Mononuclear cell (primary cell): ENCODE measurements at regions not wholly inside any gene's neighbourhood (a gene's known extent, or its start where the extent isn't known, plus 50 kb on each side); places are given as distances from the start of the nearest gene placed in this dataset.
"Not testable (repeated sequence)": the region's sequence is repeated elsewhere in the genome, so short reads cannot be mapped to it uniquely, and the experiment has no call there.

Experiments used
- H3K27me3 ChIP-seq: 2 replicates; pipeline ENCODE4 v1.6.0; 2011; ENCODE audit warnings: low read length, control low read depth; ENCODE audit not compliant: insufficient read depth
- H3K4me1 ChIP-seq: 2 replicates; pipeline ENCODE4 v1.5.1; 2011; ENCODE audit warnings: mild to moderate bottlenecking, low read length, control low read depth; ENCODE audit not compliant: insufficient read depth
- H3K4me3 ChIP-seq: 2 replicates; pipeline ENCODE4 v1.5.1; 2011; ENCODE audit warnings: mild to moderate bottlenecking, low read length, moderate library complexity
- H3K9me3 ChIP-seq: 2 replicates; pipeline ENCODE4 v1.5.1; 2011; ENCODE audit warnings: low read depth, mild to moderate bottlenecking, control low read depth, low read length

DNA sequence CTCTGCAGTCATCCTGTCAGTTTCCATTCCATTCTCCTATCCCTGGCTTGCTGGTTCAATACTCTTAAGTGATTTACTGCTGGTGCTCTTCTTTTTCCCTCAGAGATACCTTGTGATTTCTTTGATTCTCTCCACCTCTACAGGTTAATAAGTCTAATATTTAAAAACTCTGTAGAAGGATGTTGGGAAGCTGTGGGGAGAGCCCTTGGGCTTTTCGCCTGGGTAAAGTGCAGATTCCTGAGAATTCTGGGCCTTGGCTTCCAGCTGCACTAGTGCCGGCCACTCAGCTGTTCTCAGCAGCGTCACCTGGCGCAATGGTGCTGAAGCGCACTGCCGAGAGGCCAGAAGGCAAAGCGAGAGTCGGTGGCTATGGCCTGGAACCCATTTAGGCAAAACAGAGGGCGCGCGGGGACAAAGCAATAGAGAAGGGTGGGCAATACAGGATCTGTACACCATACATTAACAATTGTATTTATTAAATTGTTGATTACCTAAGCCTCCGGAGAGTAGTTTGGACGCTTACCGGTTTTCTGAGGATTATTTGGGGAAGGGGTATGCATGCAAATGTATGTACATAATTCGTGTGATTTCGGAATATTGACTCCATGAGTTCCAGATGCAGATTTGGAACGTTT is 130.3 kb downstream of the PPIAL4A start:
- not testable (repeated sequence) for H3K9me3 ChIP-seq, H3K4me3 ChIP-seq, H3K27me3 ChIP-seq, H3K4me1 ChIP-seq

DNA sequence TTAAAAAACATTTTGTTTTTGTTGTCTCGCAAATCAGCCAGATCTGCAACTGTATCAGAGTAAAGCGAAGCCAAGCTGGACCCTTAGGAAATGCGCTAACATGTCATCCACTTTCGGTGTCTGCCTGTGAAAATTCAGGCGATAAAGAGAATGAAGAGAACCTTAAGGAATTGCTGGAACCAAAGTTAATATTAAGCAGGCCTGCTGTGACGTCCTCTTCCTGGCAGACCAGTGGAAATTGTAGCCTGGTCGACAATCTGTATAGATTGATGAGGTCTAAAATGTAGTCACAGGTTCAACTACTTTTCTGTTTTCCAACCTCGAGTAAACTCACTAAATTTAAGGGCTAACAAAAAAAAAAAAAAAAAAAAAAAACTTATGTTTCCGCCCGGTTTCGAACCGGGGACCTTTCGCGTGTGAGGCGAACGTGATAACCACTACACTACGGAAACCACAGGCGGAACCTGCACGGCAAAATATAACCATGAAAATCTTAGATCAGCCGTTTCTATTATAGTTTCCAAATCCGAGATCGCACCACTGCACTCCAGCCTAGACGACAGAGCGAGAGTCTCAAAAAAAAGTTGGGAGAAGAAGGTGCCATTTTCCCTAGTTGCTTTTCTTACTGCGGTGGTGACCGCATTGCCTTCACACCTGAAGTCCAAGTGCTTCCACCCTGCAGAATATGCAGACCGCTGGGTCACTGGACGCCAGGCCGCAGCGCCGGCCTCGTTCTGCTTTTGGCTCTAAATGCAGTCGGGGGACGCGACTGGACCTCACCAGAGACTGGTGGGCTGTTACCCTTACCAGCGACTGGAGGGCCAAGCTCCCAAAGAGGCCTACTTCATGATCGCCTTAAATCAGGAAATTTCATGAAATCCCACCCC is 131.0 kb downstream of the PPIAL4A start:
- not testable (repeated sequence) for H3K9me3 ChIP-seq, H3K4me1 ChIP-seq, H3K27me3 ChIP-seq, H3K4me3 ChIP-seq

DNA sequence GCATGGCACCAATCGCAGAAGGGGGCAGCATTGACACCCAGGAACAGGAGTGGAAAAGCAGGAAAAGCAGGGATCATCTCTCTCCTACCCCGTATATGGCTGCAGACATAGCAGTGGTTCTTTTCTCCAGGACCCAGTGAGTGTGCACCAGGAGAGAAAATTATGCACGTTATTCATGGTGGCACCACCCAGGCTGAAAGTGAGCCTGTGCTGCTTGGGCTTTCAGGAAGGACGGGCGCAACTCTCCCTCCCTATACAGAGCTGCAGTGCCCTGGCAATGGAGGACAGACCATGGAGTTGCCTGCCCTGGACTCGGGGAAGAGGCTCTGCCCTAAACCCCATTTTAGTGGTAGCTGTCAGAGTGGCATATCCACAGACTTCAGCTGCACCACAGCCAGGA is 132.1 kb downstream of the PPIAL4A start:
- H3K4me1 ChIP-seq, H3K4me3 ChIP-seq, H3K9me3 ChIP-seq, H3K27me3 ChIP-seq: not testable (repeated sequence)

DNA sequence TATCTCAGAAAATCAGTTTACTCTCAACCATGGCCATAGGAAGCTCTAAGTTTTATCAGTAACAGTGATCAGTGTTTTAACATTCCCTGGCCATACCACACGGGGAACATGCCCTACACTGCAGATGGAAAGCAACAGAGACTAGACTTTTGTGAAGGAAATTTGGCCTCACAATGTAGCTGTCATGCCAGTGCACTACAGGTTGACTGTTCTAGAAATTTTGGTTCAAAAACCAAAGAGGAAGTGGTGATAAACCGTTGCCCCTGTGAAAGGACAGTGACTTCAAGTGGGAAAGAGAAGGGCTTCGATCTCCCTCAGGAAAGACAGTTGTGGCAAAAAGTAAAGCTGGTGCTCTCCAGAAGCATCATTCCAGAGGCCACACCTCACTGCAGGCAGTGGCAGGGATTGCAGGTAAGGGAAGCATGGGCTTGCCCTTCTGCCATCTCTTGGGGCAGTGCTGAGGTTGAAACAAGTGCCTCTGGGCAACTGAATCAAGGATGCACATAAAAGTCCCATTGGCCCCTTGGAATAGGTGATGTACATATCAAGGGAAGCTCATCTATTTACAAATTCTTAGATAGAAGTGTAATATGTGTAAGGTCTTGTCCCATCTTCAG is 143.4 kb downstream of the PPIAL4A start:
- not testable (repeated sequence) for H3K4me3 ChIP-seq, H3K4me1 ChIP-seq, H3K27me3 ChIP-seq, H3K9me3 ChIP-seq

DNA sequence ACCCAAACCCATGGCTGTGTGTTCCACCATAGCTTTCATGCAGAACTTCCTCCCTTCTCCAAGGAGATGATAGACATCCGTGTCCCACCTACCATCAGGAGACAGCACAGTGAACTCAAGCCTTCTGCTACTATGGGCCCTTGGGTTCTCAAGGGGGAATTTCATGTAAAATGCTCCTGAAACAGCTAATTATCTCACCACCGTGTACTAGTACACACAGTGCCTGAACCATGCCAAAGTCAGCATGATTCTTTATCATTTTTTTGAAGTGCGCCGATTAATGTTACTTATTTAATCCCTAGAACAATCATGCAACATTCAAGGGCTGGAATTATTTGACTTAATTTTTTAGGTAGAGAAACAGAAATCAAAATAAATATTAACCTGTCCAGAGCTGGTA is 147.2 kb downstream of the PPIAL4A start:
- H3K9me3 ChIP-seq, H3K4me3 ChIP-seq, H3K27me3 ChIP-seq, H3K4me1 ChIP-seq: not testable (repeated sequence)

DNA sequence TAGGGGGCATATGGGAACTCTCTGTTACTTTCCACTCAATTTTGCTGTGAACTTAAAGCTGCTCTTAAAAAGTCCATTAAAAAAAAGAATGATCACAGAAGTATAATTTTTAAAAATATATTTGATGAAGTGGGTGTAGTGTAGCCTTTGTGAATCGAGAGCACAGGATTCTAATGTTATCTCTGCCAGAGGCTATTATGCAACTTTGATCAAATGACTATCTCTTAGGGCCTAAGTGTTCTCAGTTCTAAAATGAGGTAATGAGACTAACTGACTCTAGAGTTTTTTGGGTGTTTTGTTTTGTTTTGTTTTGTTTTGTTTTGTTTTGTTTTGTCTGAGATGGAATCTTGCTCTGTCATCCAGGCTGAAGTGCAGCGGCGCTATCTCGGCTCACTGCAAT is 143.2 kb downstream of the FAM72B start:
- H3K27me3 ChIP-seq, H3K4me3 ChIP-seq, H3K9me3 ChIP-seq, H3K4me1 ChIP-seq: not testable (repeated sequence)

DNA sequence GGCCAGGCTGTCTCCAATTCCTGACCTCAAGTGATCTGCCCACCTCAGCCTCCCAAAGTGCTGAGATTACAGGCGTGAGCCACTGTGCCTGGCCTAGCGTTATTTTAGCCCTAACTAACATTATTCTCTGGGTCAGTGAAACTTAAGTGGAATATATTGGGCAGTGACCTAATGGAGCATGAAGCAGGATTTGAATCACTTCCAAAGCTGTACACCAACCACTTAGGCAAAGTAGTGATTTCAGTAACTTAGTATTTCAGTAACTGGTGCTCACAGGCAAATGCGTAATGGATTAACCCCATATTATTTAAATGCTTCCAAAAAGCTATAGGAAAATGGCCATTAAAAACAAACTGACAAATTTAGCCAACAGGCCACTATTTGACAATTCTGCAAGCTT is 142.6 kb downstream of the FAM72B start:
- H3K27me3 ChIP-seq, H3K4me3 ChIP-seq, H3K4me1 ChIP-seq, H3K9me3 ChIP-seq: not testable (repeated sequence)

DNA sequence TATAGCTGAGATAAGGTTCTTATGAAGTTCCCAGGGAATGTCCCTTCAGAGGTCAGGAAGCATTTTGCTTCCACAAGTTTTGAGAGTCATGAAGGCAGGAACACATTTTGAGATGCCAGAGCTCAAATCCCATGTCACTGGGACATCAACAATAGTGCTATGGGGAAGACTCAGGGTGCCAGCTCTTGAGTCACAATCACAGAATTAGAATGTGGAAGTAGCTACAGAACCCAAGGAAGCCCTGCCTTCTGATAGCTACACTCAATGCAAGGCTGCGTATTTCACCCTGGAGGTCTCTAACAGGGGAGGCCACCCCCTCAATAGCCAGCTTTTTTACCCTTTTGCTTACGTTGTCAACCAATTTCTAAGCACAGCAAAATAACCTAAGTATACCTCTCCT is 141.3 kb downstream of the FAM72B start:
- H3K4me3 ChIP-seq, H3K27me3 ChIP-seq, H3K4me1 ChIP-seq, H3K9me3 ChIP-seq: not testable (repeated sequence)

DNA sequence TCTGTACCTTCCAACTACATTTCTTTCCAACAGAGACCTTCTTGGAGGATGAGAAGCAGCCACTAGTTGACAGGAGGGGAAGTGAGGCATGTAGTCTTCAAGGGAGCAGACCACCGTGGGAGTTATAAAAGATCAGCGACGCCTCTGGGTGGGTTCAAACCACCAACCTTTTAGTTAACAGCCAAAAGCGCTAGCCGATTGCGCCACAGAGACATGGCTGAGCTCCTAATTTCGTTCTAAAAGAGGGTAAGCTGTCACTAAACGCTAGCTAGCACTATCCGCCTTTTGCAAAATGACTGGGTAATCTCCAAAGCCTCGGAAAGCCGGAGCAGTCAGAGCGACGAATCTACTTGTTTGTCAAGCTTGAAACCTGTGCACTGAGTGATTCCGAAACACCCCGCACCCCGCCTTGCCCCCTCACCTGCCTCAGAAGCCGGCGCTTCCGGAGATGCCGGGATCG is 135.8 kb downstream of the FAM72B start:
- not testable (repeated sequence) for H3K27me3 ChIP-seq, H3K9me3 ChIP-seq, H3K4me3 ChIP-seq, H3K4me1 ChIP-seq

DNA sequence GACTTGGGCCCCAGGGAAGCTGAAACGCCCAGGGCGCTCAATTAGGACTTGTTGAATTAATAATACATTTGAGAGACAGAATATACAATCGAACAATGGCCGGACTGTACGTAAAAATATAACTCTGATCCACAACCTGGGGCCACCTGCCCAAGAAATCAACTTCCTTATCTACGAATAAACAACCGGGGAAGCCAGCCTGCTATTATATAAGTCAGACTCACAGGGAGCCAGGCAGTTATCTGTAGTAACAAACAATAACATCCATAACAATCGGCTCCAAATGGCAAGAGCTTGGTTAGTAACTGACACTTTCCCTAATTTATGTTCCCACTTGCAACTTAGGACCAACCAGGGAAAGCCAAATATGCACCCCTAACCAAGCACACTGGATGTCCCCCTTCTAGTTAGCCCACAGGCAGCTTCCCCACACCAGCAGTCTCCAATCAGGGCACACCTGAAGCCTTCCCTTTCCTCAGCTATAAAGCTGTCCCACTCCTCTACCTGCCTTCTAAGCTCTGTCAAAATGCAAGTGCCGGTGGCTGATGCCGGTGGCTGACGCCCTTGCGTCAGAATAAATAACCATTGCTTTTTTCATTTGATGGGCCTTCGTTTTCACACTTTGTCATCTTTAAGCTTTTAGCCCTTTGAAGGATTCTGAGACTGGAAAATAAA is 135.2 kb downstream of the FAM72B start:
- H3K9me3 ChIP-seq, H3K27me3 ChIP-seq, H3K4me3 ChIP-seq, H3K4me1 ChIP-seq: not testable (repeated sequence)

DNA sequence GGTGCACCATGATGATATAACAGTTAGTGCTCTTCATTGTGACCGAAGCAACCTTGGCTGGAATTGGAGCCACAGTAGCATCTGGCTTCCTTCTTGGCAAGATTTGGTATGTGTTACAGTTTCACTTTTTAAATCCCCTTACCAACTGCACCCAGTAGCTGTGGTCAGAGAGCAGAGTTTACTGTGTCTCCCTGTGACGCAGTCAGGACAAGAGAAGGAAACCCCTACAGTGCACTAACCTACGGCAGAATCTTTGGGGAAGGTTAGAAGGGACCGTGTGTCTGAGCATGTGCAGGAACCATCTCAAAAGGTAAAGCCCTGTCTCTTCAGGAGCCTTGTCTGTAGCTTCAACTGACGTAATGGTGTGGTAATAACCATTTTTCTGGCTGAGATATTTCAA is 134.0 kb downstream of the FAM72B start:
- H3K27me3 ChIP-seq, H3K4me3 ChIP-seq, H3K4me1 ChIP-seq, H3K9me3 ChIP-seq: not testable (repeated sequence)

DNA sequence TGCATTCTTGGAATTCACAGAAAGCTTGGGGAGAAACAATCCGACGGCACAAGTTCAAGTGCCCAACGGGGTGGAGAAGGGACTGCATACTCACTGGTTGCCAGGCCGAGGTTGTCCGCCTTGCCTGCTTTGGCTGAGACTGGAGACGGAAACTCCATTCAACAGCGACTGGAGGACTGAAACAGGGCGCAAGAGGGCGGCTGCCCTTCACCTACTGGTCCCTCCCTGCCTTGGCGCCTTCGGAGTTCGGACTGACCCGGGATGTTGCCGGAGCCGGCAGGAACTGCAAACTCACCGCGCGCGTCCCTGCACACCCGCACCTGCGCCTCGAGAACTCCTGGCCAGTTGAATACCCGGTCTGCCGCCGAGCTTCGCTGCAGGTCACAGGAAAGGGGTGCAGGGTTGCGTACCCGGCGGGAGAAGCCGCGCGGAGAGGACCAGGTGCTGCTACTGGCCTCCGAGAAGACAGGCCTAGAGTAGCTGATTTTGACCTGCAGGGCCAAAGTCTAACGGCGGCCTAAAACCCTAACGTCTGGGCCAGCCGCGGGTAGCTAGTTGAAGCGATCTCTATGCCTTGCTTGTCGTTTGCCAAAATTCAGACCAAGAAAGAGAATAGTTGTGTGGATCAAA is 132.9 kb downstream of the FAM72B start:
- not testable (repeated sequence) for H3K4me1 ChIP-seq, H3K9me3 ChIP-seq, H3K27me3 ChIP-seq, H3K4me3 ChIP-seq

DNA sequence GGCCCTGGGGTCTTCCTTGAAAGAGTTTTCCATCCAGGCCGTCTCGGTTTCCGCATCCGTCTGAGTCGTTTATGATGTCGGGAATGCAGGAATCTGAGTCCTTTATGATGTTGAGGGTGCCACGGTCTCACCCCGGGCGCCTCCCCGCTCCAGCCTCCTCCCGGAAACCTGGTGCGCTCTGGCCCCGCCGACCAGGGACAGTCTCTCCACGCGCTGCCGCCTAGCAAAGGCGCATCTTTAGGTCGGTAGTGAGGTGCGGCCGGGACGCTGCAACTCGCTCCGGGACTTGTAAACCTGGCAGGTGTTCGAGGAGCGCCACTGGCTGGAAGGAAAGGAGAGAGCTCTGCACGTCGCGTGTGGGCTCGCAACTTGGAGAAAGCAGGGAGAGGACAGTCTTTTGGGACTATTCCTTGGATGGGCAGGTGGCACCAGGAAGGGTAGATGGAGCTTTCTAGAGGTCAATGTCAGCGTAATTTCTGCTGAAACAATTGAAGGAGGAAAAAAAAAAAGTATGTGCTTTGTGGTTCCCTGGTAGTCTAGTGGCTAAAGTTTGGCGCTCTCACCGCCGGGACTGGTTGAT is 132.0 kb downstream of the FAM72B start:
- H3K27me3 ChIP-seq, H3K4me3 ChIP-seq, H3K9me3 ChIP-seq, H3K4me1 ChIP-seq: not testable (repeated sequence)

DNA sequence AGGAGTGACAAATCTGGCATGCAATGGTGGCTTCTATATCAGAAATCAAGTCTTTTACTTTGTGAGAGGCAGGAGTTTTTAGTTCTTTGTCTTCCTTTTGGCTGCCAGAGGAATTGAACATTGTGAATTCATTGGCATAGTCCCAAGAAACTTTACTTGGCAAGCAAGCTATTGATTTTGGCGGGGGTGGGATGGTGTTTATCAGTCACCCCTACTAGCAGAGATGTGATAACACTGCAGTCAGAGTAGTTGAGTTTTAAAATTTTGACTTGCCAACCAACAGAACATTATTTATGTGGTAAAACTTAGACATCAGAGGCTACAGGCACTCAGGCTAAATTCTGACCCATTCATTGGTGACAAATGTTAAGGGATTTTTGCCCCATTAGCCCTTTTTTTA is 129.2 kb downstream of the FAM72B start:
- not testable (repeated sequence) for H3K9me3 ChIP-seq, H3K27me3 ChIP-seq, H3K4me3 ChIP-seq, H3K4me1 ChIP-seq

DNA sequence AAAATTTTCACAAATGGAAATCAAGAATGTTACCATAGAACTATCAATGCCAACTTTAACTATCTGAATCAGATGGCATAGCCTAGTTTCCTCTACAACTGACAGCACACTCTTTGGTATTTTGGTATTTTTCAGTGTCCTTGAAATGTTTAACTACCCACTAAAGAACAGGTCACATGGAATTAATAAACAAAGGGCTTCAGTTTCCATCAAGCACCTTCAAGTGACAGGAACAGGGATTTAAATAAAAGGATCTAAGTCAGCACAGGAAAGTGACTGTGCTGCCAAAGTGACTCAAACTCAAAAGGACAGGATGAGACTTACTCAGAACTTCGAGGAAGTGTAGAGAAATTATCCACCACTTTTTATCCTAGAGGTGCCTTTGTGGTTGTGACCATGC is 117.2 kb downstream of the FAM72B start:
- not testable (repeated sequence) for H3K9me3 ChIP-seq, H3K4me3 ChIP-seq, H3K4me1 ChIP-seq, H3K27me3 ChIP-seq
